ENCODE measurements at regions not wholly inside any gene's neighbourhood (a gene's known extent, or its start where the extent isn't known, plus 50 kb on each side); places are given as distances from the start of the nearest gene placed in this dataset.
"Not testable (repeated sequence)": the region's sequence is repeated elsewhere in the genome, so short reads cannot be mapped to it uniquely, and the experiment has no call there.

DNA sequence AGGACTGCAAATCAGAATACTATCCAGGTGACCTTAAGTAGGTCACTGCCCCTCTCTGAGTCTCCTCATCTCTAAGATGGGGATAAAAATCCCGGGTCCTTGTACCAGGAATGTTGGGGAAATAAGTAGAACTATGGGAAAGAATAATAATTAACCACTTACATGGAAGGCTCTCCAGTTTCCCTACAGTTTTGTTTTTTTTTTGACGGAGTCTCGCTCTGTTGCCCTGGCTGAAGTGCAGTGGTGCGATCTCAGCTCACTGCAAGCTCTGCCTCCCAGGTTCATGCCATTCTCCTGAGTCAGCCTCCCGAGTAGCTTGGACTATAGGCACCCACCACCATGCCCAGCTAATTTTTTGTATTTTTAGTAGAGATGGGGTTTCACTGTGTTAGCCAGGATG lies 234.7 kb downstream of the EMX2 start:
- CTCF ChIA-PET (ENCODE audit: partially characterized antibody): interaction anchor here (1.1 to 1.5 kb wide), 2 partner anchors 8 to 51 kb away, joined by 4 read pairs; no protein-coding TSS in a partner anchor
- WGBS, 2 experiments (ENCODE audit: extremely low coverage in 1 of 2, insufficient coverage in 1 of 2, insufficient read length in 1 of 2, insufficient replicate concordance in 2 of 2, low coverage in 1 of 2, low lambda C conversion rate in 2 of 2, missing lambda C conversion rate in 1 of 2): 96% methylated on average over 5 of the region's 5 CpGs; no CpG with 5 or more reads in 1 of the 2 experiments

More for the DNA sequence above, 234.7 kb downstream of the EMX2 start:
- not testable (repeated sequence) for H2BK12ac ChIP-seq (ENCODE audit: low read depth, low read length); H3K79me1 ChIP-seq (ENCODE audit: low read depth, low read length); H3K27me3 ChIP-seq (replicated peaks in 1 of 4; ENCODE audit: control insufficient read depth in 3 of 4, extremely low read depth in 1 of 4, insufficient read depth in 3 of 4, low read length in 3 of 4); H3K4me3 ChIP-seq (ENCODE audit: extremely low read depth in 1 of 4, insufficient read depth in 2 of 4, low read depth in 3 of 4, low read length in 4 of 4); H3K56ac ChIP-seq (replicated peaks; ENCODE audit: insufficient read length, low read depth, low read length); H3K18ac ChIP-seq (ENCODE audit: extremely low read depth, low read length); H2AFZ ChIP-seq (ENCODE audit: low read length); H3K4me2 ChIP-seq (ENCODE audit: insufficient read depth in 1 of 2, low read depth in 2 of 2, low read length in 2 of 2); H3K9me3 ChIP-seq (ENCODE audit: insufficient read depth in 2 of 2, low read depth in 1 of 2, low read length in 1 of 2); DNase-seq (ENCODE audit: low read depth in 1 of 2, low spot score in 2 of 2); H2BK120ac ChIP-seq (replicated peaks; ENCODE audit: low read depth, low read length); H3K23me2 ChIP-seq (ENCODE audit: low read depth, low read length); H3K9ac ChIP-seq (replicated peaks in 1 of 4; ENCODE audit: extremely low read depth in 1 of 4, low read depth in 3 of 4, low read length in 3 of 4); FAIRE-seq; H4K91ac ChIP-seq (replicated peaks; ENCODE audit: insufficient read length, low read length); H3K23ac ChIP-seq (ENCODE audit: insufficient read length); H2BK15ac ChIP-seq (ENCODE audit: low read length); H4K20me1 ChIP-seq (replicated peaks in 1 of 2; ENCODE audit: control insufficient read depth in 1 of 2, insufficient read depth in 2 of 2, low read length in 2 of 2); H2BK20ac ChIP-seq (ENCODE audit: low read length); H4K5ac ChIP-seq (ENCODE audit: insufficient read length, low read depth, low read length); H2AK5ac ChIP-seq (ENCODE audit: low read depth, low read length); H3K4ac ChIP-seq (replicated peaks; ENCODE audit: insufficient read length, low read depth, low read length); H4K8ac ChIP-seq (ENCODE audit: extremely low read depth, insufficient read depth, low read length); H3K36me3 ChIP-seq (ENCODE audit: control insufficient read depth in 2 of 4, insufficient read depth in 4 of 4, low read length in 3 of 4); H3K27ac ChIP-seq (ENCODE audit: low read depth, low read length); H3K79me2 ChIP-seq (ENCODE audit: control insufficient read depth in 1 of 2, insufficient read depth in 2 of 2, low read length in 2 of 2); H3K4me1 ChIP-seq (replicated peaks in 1 of 4; ENCODE audit: control insufficient read depth in 3 of 4, insufficient read depth in 4 of 4, low read length in 3 of 4); H3K14ac ChIP-seq (ENCODE audit: insufficient read length); H2BK5ac ChIP-seq (ENCODE audit: low read depth, low read length)
- POLR2A ChIA-PET (ENCODE audit: partially characterized antibody): interaction anchor here (0.6 kb wide), 1 partner anchor 371 kb away, joined by 3 read pairs; no protein-coding TSS in a partner anchor

Measured in H1 (cell line).